GM06990 (cell line): ENCODE measurements at regions not wholly inside any gene's neighbourhood (a gene's known extent, or its start where the extent isn't known, plus 50 kb on each side); places are given as distances from the start of the nearest gene placed in this dataset.

Source experiments
- DNase-seq: peaks from one replicate; pipeline ENCODE4 v3.0.0-alpha.2; 2011; ENCODE audit not compliant: insufficient read length; ENCODE audit errors: extremely low read depth
- H3K27me3 ChIP-seq: replicated peaks from 2 replicates; pipeline ENCODE4 v1.6.0; 2011; ENCODE audit warnings: low read length; ENCODE audit not compliant: control insufficient read depth, insufficient read depth
- H3K36me3 ChIP-seq: 2 replicates; pipeline ENCODE4 v1.5.1; 2011; ENCODE audit warnings: low read length; ENCODE audit not compliant: control insufficient read depth, insufficient read depth
- H3K4me3 ChIP-seq: replicated peaks from 2 replicates; pipeline ENCODE4 v1.5.1; 2011; ENCODE audit warnings: low read depth, mild to moderate bottlenecking, control low read depth, low read length
- TF ChIP-seq, protein P1 (sequence below): IDR thresholded peaks from 2 replicates; pipeline ENCODE4 v1.5.1; 2011; ENCODE audit warnings: low read length, control low read depth, mild to moderate bottlenecking, inconsistent platforms; ENCODE audit not compliant: insufficient read depth, poor library complexity, severe bottlenecking

GRCh38 chr12:75756771-75757170 is 245.4 kb upstream of the KRR1 start:
- TF ChIP-seq, protein P1, sequence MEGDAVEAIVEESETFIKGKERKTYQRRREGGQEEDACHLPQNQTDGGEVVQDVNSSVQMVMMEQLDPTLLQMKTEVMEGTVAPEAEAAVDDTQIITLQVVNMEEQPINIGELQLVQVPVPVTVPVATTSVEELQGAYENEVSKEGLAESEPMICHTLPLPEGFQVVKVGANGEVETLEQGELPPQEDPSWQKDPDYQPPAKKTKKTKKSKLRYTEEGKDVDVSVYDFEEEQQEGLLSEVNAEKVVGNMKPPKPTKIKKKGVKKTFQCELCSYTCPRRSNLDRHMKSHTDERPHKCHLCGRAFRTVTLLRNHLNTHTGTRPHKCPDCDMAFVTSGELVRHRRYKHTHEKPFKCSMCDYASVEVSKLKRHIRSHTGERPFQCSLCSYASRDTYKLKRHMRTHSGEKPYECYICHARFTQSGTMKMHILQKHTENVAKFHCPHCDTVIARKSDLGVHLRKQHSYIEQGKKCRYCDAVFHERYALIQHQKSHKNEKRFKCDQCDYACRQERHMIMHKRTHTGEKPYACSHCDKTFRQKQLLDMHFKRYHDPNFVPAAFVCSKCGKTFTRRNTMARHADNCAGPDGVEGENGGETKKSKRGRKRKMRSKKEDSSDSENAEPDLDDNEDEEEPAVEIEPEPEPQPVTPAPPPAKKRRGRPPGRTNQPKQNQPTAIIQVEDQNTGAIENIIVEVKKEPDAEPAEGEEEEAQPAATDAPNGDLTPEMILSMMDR: no peak
- Histone ChIP-seq H3K4me3 (no peak overlapping the region), H3K27me3 (no peaks in the 10 kb centered on the region), H3K36me3 (no peaks in the 10 kb centered on the region)
- no peak for DNase-seq

- no peaks in the 10 kb centered on the region for H3K36me3 ChIP-seq
- DNase-seq: no peak
- H3K4me3 ChIP-seq: no peak overlapping the region
- no peaks in the 10 kb centered on the region for H3K27me3 ChIP-seq
- TF ChIP-seq, protein P1: no peak
These were observed 244.7 kb upstream of the KRR1 start for GRCh38 chr12:75756111-75756510.

- H3K4me3 ChIP-seq: no peak overlapping the region
- no peaks in the 10 kb centered on the region for H3K27me3 ChIP-seq
- no peaks in the 10 kb centered on the region for H3K36me3 ChIP-seq
- TF ChIP-seq, protein P1: no peak
- DNase-seq: no peak
These were observed 243.3 kb upstream of the KRR1 start for GRCh38 chr12:75754698-75755097.

DNA sequence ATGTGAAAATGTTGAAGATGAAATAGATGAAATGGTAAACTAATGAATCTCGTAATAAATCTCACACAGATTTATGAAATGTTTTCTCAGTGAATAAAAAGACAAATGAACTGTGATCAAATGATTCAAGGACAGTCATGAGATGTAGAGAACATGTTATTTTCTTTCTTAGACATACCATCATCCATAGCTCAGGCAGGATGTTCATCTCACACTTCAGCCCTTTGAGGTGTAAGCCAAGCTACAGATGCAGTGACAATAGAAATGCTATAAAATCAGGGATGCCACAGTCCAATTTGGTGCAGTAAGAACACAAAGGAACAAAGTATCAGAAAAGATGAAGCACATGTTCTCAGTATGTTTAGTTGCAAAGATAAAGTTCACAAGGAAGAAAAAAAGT is 242.7 kb upstream of the KRR1 start:
- TF ChIP-seq, protein P1: no peak
- Histone ChIP-seq H3K4me3 (no peak overlapping the region), H3K36me3 (no peaks in the 10 kb centered on the region), H3K27me3 (no peaks in the 10 kb centered on the region)
- no peak for DNase-seq

GRCh38 chr12:75751769-75752471 is 240.5 kb upstream of the KRR1 start:
- no peak overlapping the region for H3K4me3 ChIP-seq
- no peak for DNase-seq
- H3K36me3 ChIP-seq: no peaks in the 10 kb centered on the region
- TF ChIP-seq, protein P1: no peak
- H3K27me3 ChIP-seq: no peaks in the 10 kb centered on the region
